ENCODE measurements at regions not wholly inside any gene's neighbourhood (a gene's known extent, or its start where the extent isn't known, plus 50 kb on each side); places are given as distances from the start of the nearest gene placed in this dataset.
"Not testable (repeated sequence)": the region's sequence is repeated elsewhere in the genome, so short reads cannot be mapped to it uniquely, and the experiment has no call there.

GRCh38 chr9:107810461-107810961 is 320.9 kb upstream of the KLF4 start:
- no peak for DNase-seq (ENCODE audit: low read depth in 2 of 2)

GRCh38 chr9:107809871-107810460 is 320.4 kb upstream of the KLF4 start:
- DNase-seq (ENCODE audit: low read depth in 2 of 2), result no peak

DNA sequence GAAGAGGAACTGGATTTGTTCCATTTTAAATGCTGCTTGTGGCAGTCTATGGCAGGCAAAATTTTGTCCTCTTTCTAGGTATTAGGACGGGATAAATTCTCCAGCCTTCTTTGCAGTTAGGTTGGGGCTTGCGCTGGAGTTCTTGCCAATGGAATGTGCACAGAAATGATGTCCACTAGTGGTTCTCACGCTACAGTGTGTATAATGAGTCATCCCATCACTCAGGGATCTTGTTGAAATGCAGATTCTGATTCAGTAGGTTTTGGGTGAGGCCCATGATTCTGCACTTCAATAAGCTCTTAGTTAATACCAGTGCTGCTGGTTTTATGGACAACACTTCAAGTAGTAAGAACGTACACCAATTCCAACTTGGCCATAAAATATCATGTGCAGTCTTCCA is 317.6 kb upstream of the KLF4 start:
- DNase-seq (ENCODE audit: low read depth in 2 of 2), result no peak

GRCh38 chr9:107805201-107805600 is 315.6 kb upstream of the KLF4 start:
- no peak for DNase-seq (ENCODE audit: low read depth in 2 of 2)

DNA sequence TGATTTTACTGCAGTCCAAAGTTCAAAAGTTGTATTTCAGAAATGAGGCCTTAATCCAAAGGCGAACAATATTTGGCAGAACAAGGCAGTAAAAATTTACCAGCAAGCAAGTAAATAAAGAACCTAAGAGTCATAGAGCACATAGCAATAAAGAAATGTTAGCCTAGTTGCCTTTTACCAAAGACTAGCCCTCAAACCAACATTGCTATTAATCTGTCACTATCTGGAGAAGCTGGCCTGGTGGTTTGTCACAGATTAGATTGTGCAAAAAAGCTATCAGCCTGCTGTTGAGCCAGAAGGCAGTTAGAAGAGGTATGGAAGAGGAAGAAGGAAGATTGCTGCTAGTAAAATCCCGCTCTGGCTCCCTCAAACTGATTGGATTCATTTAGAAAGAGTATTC is 304.7 kb upstream of the KLF4 start:
- DNase-seq (ENCODE audit: low read depth in 2 of 2), result no peak

DNA sequence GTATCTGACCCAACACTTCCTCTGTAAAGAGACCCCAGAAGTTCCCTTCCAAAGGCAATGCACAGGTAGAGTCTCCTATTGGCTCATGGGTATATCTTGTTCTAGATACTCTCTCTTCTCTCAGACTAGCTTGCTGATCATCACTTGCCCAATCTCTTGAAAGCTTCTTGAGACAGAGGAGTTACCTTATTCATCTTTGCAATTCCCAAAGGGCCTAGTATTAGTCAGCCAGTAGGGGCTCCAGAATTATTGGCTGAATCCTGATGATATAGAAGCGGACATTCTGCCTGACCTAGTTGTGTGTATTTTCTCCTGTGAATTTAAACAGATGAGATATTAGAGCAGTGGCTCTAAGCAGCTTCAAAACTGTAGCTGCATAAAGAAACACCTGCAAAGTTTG is 304.0 kb upstream of the KLF4 start:
- DNase-seq (ENCODE audit: low read depth in 2 of 2), result no peak

DNA sequence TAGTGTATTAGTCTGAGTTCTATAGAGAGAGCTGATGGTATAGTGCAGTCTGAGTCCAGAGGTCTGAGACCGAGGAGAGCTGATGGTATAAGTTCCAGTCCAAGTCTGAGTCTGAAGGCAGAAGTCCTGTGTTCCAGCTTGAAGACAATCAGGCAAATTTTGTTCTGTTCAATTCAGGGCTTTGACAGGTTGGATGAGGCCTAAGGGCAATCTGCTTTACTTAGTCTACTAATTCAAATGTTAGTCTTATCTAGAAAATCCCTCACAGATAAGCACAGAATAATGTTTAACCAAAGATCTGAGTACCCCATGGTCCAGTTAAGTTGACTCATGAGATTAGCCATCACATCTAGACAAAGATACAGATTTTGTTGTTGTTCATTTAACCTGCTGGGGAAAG is 303.0 kb upstream of the KLF4 start:
- no peak for DNase-seq (ENCODE audit: low read depth in 2 of 2)

- no peak for DNase-seq (ENCODE audit: low read depth in 2 of 2)
Measured at GRCh38 chr9:107792006-107792405, 302.4 kb upstream of the KLF4 start.

- no peak for DNase-seq (ENCODE audit: low read depth in 2 of 2)
Measured at GRCh38 chr9:107789001-107789700, 299.6 kb upstream of the KLF4 start.

GRCh38 chr9:107786561-107786960 is 297.0 kb upstream of the KLF4 start:
- no peak for DNase-seq (ENCODE audit: low read depth in 2 of 2)

DNA sequence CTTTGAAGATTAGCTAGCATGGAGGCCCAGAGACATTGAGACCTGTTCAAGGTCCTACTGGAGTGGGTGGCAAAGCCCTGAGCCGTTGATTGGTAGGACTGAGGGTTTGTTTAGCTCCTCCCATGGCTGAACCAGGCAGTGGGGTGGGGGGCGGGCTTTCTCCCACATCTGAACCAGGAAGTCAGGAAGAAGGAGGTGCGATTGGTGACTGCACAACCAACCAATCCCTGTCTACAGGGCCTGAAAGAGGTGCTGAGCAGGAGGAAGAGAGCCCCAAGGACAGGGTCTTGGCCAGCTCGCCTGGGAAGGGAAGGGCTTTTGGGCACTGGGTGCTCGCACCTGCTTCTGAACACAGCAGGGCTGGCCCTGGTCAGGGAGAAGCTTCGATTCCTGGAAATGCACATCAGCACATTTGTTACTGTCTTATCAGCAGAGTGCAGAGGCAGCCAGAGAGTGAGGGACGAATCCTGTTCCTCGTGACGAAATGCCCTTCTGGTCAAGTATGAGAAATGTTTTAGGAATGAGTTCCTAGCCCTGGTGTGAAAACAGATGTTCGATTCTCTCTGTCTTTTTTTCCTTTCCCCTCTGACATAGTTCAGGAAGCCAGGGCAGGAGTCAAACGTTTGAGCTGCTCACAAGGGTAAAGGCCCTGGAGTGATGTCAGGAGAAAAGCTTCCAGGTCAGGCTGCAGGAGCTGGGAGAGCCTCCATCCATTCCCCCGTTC is 294.8 kb upstream of the KLF4 start:
- DNase-seq (ENCODE audit: low read depth in 2 of 2), result no peak

- DNase-seq (ENCODE audit: low read depth in 2 of 2), result no peak
Measured at GRCh38 chr9:107782789-107783188, 293.2 kb upstream of the KLF4 start.

- DNase-seq (ENCODE audit: low read depth in 2 of 2), result no peak
Measured at GRCh38 chr9:107782381-107782780, 292.8 kb upstream of the KLF4 start.

DNA sequence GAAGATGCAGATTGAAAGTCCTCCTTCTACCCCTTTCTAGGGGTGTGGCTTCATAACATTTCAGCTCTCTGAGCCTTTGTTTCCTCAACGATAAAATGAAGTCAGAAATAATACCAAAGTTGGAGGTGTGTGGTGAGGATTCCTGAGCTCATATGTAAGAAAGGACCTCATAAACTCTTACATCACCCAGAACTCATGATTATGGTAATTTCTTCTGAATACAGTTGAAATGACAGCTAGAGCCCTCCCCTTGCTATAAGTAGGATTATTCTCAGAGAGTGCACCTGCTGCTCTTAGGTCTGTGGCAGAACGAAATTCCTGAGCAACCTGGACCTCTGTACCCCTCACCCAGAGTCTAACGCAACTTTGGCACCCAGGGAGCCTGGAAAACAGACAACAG is 291.4 kb upstream of the KLF4 start:
- no peak for DNase-seq (ENCODE audit: low read depth in 2 of 2)

- DNase-seq (ENCODE audit: low read depth in 2 of 2), result no peak
Measured at GRCh38 chr9:107779731-107780130, 290.2 kb upstream of the KLF4 start.

GRCh38 chr9:107778661-107779060 is 289.1 kb upstream of the KLF4 start:
- DNase-seq (ENCODE audit: low read depth in 2 of 2), result no peak

DNA sequence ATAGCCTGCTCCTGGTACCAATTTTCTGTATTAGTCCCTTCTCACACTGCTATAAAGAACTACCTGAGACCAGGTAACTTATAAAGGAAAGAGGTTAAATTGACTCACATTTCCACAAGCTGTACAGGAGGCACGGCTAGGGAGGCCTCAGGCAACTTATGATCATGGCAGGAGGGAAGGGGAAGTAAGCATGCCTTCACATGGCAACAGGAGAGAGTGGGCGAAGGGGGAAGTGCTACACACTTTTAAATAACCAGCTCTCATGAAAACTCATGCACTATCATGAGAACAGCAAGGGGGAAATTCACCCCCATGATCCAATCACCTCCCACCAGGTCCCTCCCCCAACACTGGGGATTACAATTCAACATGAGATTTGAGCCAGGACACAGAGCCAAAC is 284.5 kb upstream of the KLF4 start:
- DNase-seq (ENCODE audit: low read depth in 2 of 2), result not testable (repeated sequence)

DNA sequence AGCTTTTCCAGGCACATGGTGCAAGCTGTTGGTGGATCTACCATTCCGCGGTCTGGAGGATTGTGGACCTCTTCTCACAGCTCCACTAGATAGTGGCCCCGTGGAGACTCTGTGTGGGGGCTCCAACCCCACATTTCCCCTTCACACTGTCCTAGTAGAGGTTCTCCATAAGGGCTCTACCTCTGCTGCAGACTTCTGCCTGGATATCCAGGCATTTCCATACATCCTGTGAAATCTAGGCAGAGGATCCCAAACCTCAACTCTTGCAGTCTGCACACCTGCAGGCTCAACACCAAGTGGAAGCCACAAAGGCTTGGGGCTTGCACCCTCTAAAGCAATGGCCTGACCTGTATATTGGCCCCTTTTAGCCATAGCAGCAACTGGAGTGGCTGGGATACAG is 283.4 kb upstream of the KLF4 start:
- DNase-seq (ENCODE audit: low read depth in 2 of 2), result no peak

GRCh38 chr9:107770716-107771115 is 281.1 kb upstream of the KLF4 start:
- no peak for DNase-seq (ENCODE audit: low read depth in 2 of 2)

- no peak for DNase-seq (ENCODE audit: low read depth in 2 of 2)
Measured at GRCh38 chr9:107768224-107768623, 278.7 kb upstream of the KLF4 start.

DNA sequence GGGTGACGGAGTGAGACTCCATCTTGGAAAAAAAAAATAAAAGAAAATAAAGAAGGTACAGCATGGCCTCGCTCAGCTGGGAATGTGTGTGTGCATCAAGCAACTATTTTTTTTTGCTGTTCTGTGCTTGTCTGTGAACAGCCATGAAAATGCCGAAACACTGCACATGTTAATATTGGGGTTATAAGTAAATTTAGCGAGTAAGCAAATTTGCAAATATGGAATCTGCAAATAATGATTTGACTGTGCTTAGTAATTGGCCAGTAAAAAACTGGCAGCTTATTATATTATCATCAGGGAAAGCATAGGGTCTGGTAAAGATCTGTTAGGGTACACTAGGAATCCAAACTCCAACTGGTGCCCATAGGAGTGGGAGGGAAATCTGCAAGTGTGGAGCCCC is 278.1 kb upstream of the KLF4 start:
- DNase-seq (ENCODE audit: low read depth in 2 of 2), result no peak

DNA sequence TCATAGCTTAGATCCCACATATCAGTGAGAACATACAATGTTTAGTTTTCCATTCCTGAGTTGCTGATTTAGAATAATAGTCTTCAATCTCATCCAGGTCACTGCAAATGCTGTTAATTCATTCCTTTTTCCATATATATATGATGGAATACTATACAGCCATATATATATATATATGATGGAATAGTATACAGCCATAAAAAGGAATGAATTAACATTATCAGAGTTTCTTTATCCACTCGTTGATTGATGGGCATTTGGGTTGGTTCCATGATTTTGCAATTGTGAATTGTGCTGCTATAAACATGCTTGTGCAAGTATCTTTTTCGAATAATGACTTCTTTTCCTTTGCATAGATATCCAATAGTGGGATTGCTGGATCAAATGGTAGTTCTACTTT is 273.9 kb upstream of the KLF4 start:
- not testable (repeated sequence) for DNase-seq (ENCODE audit: low read depth in 2 of 2)

DNA sequence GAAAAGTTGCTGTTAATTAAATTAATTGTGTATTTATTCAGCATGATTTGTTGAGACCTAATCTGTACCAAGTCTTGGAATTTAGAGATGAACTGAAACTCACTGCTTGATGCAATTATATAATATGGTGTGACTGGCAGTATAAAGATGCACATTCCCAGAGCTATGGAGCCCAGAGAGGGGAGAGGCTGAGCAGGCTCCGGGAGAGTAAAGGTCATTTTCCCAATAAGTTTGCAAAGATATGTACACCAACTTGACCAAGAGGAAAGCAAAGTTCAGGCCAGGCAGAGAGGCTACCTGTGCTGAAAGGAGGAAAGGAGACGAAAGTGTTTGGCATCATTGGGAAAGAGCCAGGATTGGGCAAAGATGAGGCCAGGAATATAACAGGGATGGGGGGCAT is 271.7 kb upstream of the KLF4 start:
- no peak for DNase-seq (ENCODE audit: low read depth in 2 of 2)
